Panc1 (cell line): ENCODE measurements at regions not wholly inside any gene's neighbourhood (a gene's known extent, or its start where the extent isn't known, plus 50 kb on each side); places are given as distances from the start of the nearest gene placed in this dataset.

Source experiments
- ATAC-seq: fragments of 200-7000 bp; cut with Tn5 transposase; 2 replicates; pipeline ENCODE4 v1.9.1; 2020; ENCODE audit warnings: mild to moderate bottlenecking, moderate library complexity
- BruUV-seq: library from RNA; stranded (reverse); fragments of 400-500 nt; replicated peaks from 2 replicates; lab custom pipeline; 2021; lab: Mats Ljungman, UMichigan
- CTCF ChIA-PET: fragments of 300-600 bp; sonication (Branson Sonifier 250); formaldehyde crosslinking; loops from one replicate; lab custom pipeline; 2022; ENCODE audit warnings: antibody characterized with exemption; lab: Charles Lee
- POLR2A ChIA-PET: fragments of 300-600 bp; sonication (Branson Sonifier 250); formaldehyde crosslinking; loops from one replicate; lab custom pipeline; 2022; ENCODE audit warnings: antibody characterized with exemption; lab: Charles Lee
- DNase-seq: peaks from one replicate; pipeline ENCODE4 v3.0.0-alpha.2; 2010; ENCODE audit warnings: low read depth, low spot score
- H3K27ac ChIP-seq: 2 replicates; pipeline ENCODE4 v1.5.1; 2011; ENCODE audit warnings: mild to moderate bottlenecking, low read length, inconsistent platforms
- H3K27me3 ChIP-seq: fragments of 200-500 bp; sonication (Bioruptor generic); 2 replicates; pipeline ENCODE4 v1.6.0; 2014; ENCODE audit warnings: low read length, inconsistent platforms; ENCODE audit not compliant: control insufficient read depth, insufficient read depth
- H3K36me3 ChIP-seq: fragments of 200-500 bp; sonication (Bioruptor generic); 2 replicates; pipeline ENCODE4 v1.5.1; 2014; ENCODE audit warnings: inconsistent platforms, mild to moderate bottlenecking, low read length, moderate library complexity; ENCODE audit not compliant: control insufficient read depth, insufficient read depth
- H3K4me1 ChIP-seq: 2 replicates; pipeline ENCODE4 v1.5.1; 2011; ENCODE audit warnings: inconsistent platforms, mild to moderate bottlenecking, low read length, moderate library complexity; ENCODE audit not compliant: control insufficient read depth, insufficient read depth
- H3K4me3 ChIP-seq, 2 experiments: 2 replicates each; pipeline ENCODE4 v1.5.1; 2011 to 2012; ENCODE audit warnings: low read depth in 2 of 2, low read length in 2 of 2, mild to moderate bottlenecking in 2 of 2, inconsistent platforms in 1 of 2, moderate library complexity in 1 of 2
- H3K9me3 ChIP-seq: fragments of 200-500 bp; sonication (Bioruptor generic); 2 replicates; pipeline ENCODE4 v1.5.1; 2014; ENCODE audit warnings: low read depth, mild to moderate bottlenecking, inconsistent platforms, low read length, moderate library complexity; ENCODE audit not compliant: control insufficient read depth, insufficient read depth
- CTCF ChIP-seq: fragments of 450-650 bp; IDR thresholded peaks from 2 replicates; pipeline ENCODE4 v1.5.1; 2017; ENCODE audit warnings: mild to moderate bottlenecking
- POLR2AphosphoS5 ChIP-seq: IDR thresholded peaks from 2 replicates; pipeline ENCODE4 v1.6.1; 2012; ENCODE audit warnings: mild to moderate bottlenecking, low read depth, low read length, moderate library complexity
- REST ChIP-seq, 2 experiments: IDR thresholded peaks; 2 replicates each; pipeline ENCODE4 v1.6.1; 2011 to 2012; ENCODE audit warnings: low read depth in 2 of 2, control low read depth in 1 of 2, low read length in 1 of 2, mild to moderate bottlenecking in 1 of 2, moderate library complexity in 1 of 2; ENCODE audit not compliant: insufficient read depth in 1 of 2
- SIN3A ChIP-seq: IDR thresholded peaks from 2 replicates; pipeline ENCODE4 v1.6.1; 2012; ENCODE audit warnings: low read depth, mild to moderate bottlenecking, low read length, moderate library complexity, borderline replicate concordance; ENCODE audit not compliant: insufficient read depth
- TCF7L2 ChIP-seq: IDR thresholded peaks from 2 replicates; pipeline ENCODE4 v1.6.1; 2011; ENCODE audit warnings: mild to moderate bottlenecking, low read depth, low read length, inconsistent platforms
- in situ Hi-C: cut with HindIII; loops from 2 replicates; pipeline ENCODE4 v1.10.0; 2016; ENCODE audit warnings: low sequenced_read_pairs, low pct_unique_long_range_greater_than_20kb
- intact Hi-C: fragments of 100-400 bp; cut with micrococcal nuclease; formaldehyde crosslinking; loops from one replicate; pipeline ENCODE4 v1.10.0; 2022; ENCODE audit not compliant: unreplicated experiment

- TF ChIP-seq REST (IDR thresholded peaks at IDR 0.05; ENCODE audit: insufficient read depth in 1 of 2, low read depth in 2 of 2, low read length in 1 of 2) (no peak), TCF7L2 (no peak), POLR2AphosphoS5 (no peak), SIN3A (no peak), CTCF (no peak)
- H3K4me3 ChIP-seq, result no peak overlapping the region
- H3K27me3 ChIP-seq, result no peaks in the 10 kb centered on the region
- DNase-seq (no peak), ATAC-seq (no peak)
- intact Hi-C loops, result no loop called here
- no peaks in the 10 kb centered on the region for H3K9me3 ChIP-seq
- in situ Hi-C loops, result no loop called here
- BruUV-seq, result no TSS peak
- ChIA-PET POLR2A (no interaction called here), CTCF (no interaction called here)
- H3K27ac ChIP-seq, result no peak overlapping the region
- H3K4me1 ChIP-seq, result no peaks in the 10 kb centered on the region
- H3K36me3 ChIP-seq, result no peaks in the 10 kb centered on the region
These were observed 344.3 kb upstream of the ID4 start for GRCh38 chr6:19492636-19493405.

- Histone ChIP-seq H3K27me3 (no peaks in the 10 kb centered on the region), H3K36me3 (no peaks in the 10 kb centered on the region), H3K27ac (no peak overlapping the region), H3K4me3 (no peak overlapping the region), H3K9me3 (no peaks in the 10 kb centered on the region; the same call in 1 of the 2 replicates), H3K4me1 (no peaks in the 10 kb centered on the region)
- CTCF ChIA-PET, result no interaction called here
- no peak for TF ChIP-seq POLR2AphosphoS5
- no peak for TF ChIP-seq CTCF
- TF ChIP-seq TCF7L2, result no peak
- no peak for TF ChIP-seq REST (IDR thresholded peaks at IDR 0.05; ENCODE audit: insufficient read depth in 1 of 2, low read depth in 2 of 2, low read length in 1 of 2)
- TF ChIP-seq SIN3A, result no peak
- DNase-seq (no peak), ATAC-seq (no peak)
- intact Hi-C loops (no loop called here), in situ Hi-C loops (no loop called here)
- POLR2A ChIA-PET, result no interaction called here
- no TSS peak for BruUV-seq
These were observed 335.4 kb upstream of the ID4 start for GRCh38 chr6:19501737-19502245.
